ENCODE measurements at regions not wholly inside any gene's neighbourhood (a gene's known extent, or its start where the extent isn't known, plus 50 kb on each side); places are given as distances from the start of the nearest gene placed in this dataset.

- TF ChIP-seq FOXP2 (optimal IDR thresholded peaks at IDR 0.05; ENCODE audit: control extremely low read depth, extremely low read length, insufficient read depth) (no peak), POLR2AphosphoS5 (IDR thresholded peaks at IDR 0.05; ENCODE audit: borderline replicate concordance, low read depth, low read length) (no peak), EZH2 (IDR thresholded peaks at IDR 0.05) (no peak)
- H3K27ac ChIP-seq: no peak overlapping the region
- H3K9ac ChIP-seq (ENCODE audit: insufficient read length): no peak overlapping the region
- DNase-seq (ENCODE audit: low read depth, low spot score): no peak
- no peaks in the 10 kb centered on the region for H3K9me3 ChIP-seq (ENCODE audit: low read depth, low read length)
- H3K4me3 ChIP-seq: no peak overlapping the region
- H3K36me3 ChIP-seq (ENCODE audit: insufficient read depth, low read length): no peaks in the 10 kb centered on the region
Measured at GRCh38 chr18:56019156-56019555, 431.2 kb upstream of the TCF4 start.

GRCh38 chr18:56009411-56009810 lies 421.4 kb upstream of the TCF4 start:
- Histone ChIP-seq H3K36me3 (ENCODE audit: insufficient read depth, low read length) (no peaks in the 10 kb centered on the region), H3K27ac (no peak overlapping the region), H3K4me3 (no peak overlapping the region), H3K9ac (ENCODE audit: insufficient read length) (no peak overlapping the region), H3K9me3 (ENCODE audit: low read depth, low read length) (no peaks in the 10 kb centered on the region)
- no peak for DNase-seq (ENCODE audit: low read depth, low spot score)
- TF ChIP-seq EZH2 (IDR thresholded peaks at IDR 0.05) (no peak), FOXP2 (optimal IDR thresholded peaks at IDR 0.05; ENCODE audit: control extremely low read depth, extremely low read length, insufficient read depth) (no peak), POLR2AphosphoS5 (IDR thresholded peaks at IDR 0.05; ENCODE audit: borderline replicate concordance, low read depth, low read length) (no peak)

- Histone ChIP-seq H3K27ac (no peak overlapping the region), H3K9ac (ENCODE audit: insufficient read length) (no peak overlapping the region), H3K4me3 (no peak overlapping the region), H3K36me3 (ENCODE audit: insufficient read depth, low read length) (no peaks in the 10 kb centered on the region), H3K9me3 (ENCODE audit: low read depth, low read length) (no peaks in the 10 kb centered on the region)
- TF ChIP-seq FOXP2 (optimal IDR thresholded peaks at IDR 0.05; ENCODE audit: control extremely low read depth, extremely low read length, insufficient read depth) (no peak), EZH2 (IDR thresholded peaks at IDR 0.05) (no peak), POLR2AphosphoS5 (IDR thresholded peaks at IDR 0.05; ENCODE audit: borderline replicate concordance, low read depth, low read length) (no peak)
- DNase-seq (ENCODE audit: low read depth, low spot score): no peak
Measured at GRCh38 chr18:56003720-56004088, 415.7 kb upstream of the TCF4 start.

GRCh38 chr18:56003009-56003719 lies 415.2 kb upstream of the TCF4 start:
- Histone ChIP-seq H3K9ac (ENCODE audit: insufficient read length) (no peak overlapping the region), H3K27ac (no peak overlapping the region), H3K4me3 (no peak overlapping the region), H3K36me3 (ENCODE audit: insufficient read depth, low read length) (no peaks in the 10 kb centered on the region), H3K9me3 (ENCODE audit: low read depth, low read length) (no peaks in the 10 kb centered on the region)
- no peak for DNase-seq (ENCODE audit: low read depth, low spot score)
- TF ChIP-seq POLR2AphosphoS5 (IDR thresholded peaks at IDR 0.05; ENCODE audit: borderline replicate concordance, low read depth, low read length) (no peak), EZH2 (IDR thresholded peaks at IDR 0.05) (no peak), FOXP2 (optimal IDR thresholded peaks at IDR 0.05; ENCODE audit: control extremely low read depth, extremely low read length, insufficient read depth) (no peak)

GRCh38 chr18:56001576-56001975 lies 413.6 kb upstream of the TCF4 start:
- no peak for DNase-seq (ENCODE audit: low read depth, low spot score)
- TF ChIP-seq EZH2 (IDR thresholded peaks at IDR 0.05): no peak
- TF ChIP-seq FOXP2 (optimal IDR thresholded peaks at IDR 0.05; ENCODE audit: control extremely low read depth, extremely low read length, insufficient read depth): no peak
- no peak for TF ChIP-seq POLR2AphosphoS5 (IDR thresholded peaks at IDR 0.05; ENCODE audit: borderline replicate concordance, low read depth, low read length)
- Histone ChIP-seq H3K9ac (ENCODE audit: insufficient read length) (no peak overlapping the region), H3K4me3 (no peak overlapping the region), H3K27ac (no peak overlapping the region), H3K9me3 (ENCODE audit: low read depth, low read length) (no peaks in the 10 kb centered on the region), H3K36me3 (ENCODE audit: insufficient read depth, low read length) (no peaks in the 10 kb centered on the region)

- Histone ChIP-seq H3K9me3 (ENCODE audit: low read depth, low read length) (no peaks in the 10 kb centered on the region), H3K9ac (ENCODE audit: insufficient read length) (no peak overlapping the region), H3K27ac (no peak overlapping the region), H3K4me3 (no peak overlapping the region), H3K36me3 (ENCODE audit: insufficient read depth, low read length) (no peaks in the 10 kb centered on the region)
- DNase-seq (ENCODE audit: low read depth, low spot score): no peak
- TF ChIP-seq FOXP2 (optimal IDR thresholded peaks at IDR 0.05; ENCODE audit: control extremely low read depth, extremely low read length, insufficient read depth) (no peak), EZH2 (IDR thresholded peaks at IDR 0.05) (no peak)
Measured at GRCh38 chr18:56000041-56000440, 412.0 kb upstream of the TCF4 start.

GRCh38 chr18:55999641-56000040 lies 411.6 kb upstream of the TCF4 start:
- Histone ChIP-seq H3K27ac (no peak overlapping the region), H3K36me3 (ENCODE audit: insufficient read depth, low read length) (no peaks in the 10 kb centered on the region), H3K9ac (ENCODE audit: insufficient read length) (no peak overlapping the region), H3K9me3 (ENCODE audit: low read depth, low read length) (no peaks in the 10 kb centered on the region), H3K4me3 (no peak overlapping the region)
- DNase-seq (ENCODE audit: low read depth, low spot score): no peak
- TF ChIP-seq POLR2AphosphoS5 (IDR thresholded peaks at IDR 0.05; ENCODE audit: borderline replicate concordance, low read depth, low read length): no peak
- no peak for TF ChIP-seq EZH2 (IDR thresholded peaks at IDR 0.05)
- no peak for TF ChIP-seq FOXP2 (optimal IDR thresholded peaks at IDR 0.05; ENCODE audit: control extremely low read depth, extremely low read length, insufficient read depth)

- DNase-seq (ENCODE audit: low read depth, low spot score): no peak
- Histone ChIP-seq H3K9me3 (ENCODE audit: low read depth, low read length) (no peaks in the 10 kb centered on the region), H3K36me3 (ENCODE audit: insufficient read depth, low read length) (no peaks in the 10 kb centered on the region), H3K27ac (no peak overlapping the region), H3K4me3 (no peak overlapping the region), H3K9ac (ENCODE audit: insufficient read length) (no peak overlapping the region)
- TF ChIP-seq FOXP2 (optimal IDR thresholded peaks at IDR 0.05; ENCODE audit: control extremely low read depth, extremely low read length, insufficient read depth) (no peak), POLR2AphosphoS5 (IDR thresholded peaks at IDR 0.05; ENCODE audit: borderline replicate concordance, low read depth, low read length) (no peak), EZH2 (IDR thresholded peaks at IDR 0.05) (no peak)
Measured at GRCh38 chr18:55998801-55999385, 410.9 kb upstream of the TCF4 start.

All from SK-N-MC (cell line).